ENCODE measurements at regions not wholly inside any gene's neighbourhood (a gene's known extent, or its start where the extent isn't known, plus 50 kb on each side); places are given as distances from the start of the nearest gene placed in this dataset.

GRCh38 chr1:55713516-55713915 is 498.4 kb upstream of the USP24 start:
- no peak for ATAC-seq
- intact Hi-C loops (cut with DNase I) = no loop called here
- no peaks in the 10 kb centered on the region for H3K9me3 ChIP-seq
- H3K36me3 ChIP-seq (replicated peaks in 1 of 2; ENCODE audit: insufficient read depth in 1 of 2, low read depth in 2 of 2) = no peaks in the 10 kb centered on the region
- no peak for DNase-seq
- TF ChIP-seq CTCF (IDR thresholded peaks at IDR 0.05) (no peak), POLR2A (IDR thresholded peaks at IDR 0.05) (no peak)
- no peak overlapping the region for H3K27ac ChIP-seq
- H3K4me3 ChIP-seq = no peak overlapping the region
- 78 to 85% methylated on average over 5 of the region's 5 CpGs for WGBS, 2 donors
- peaks cover 3% of the 10 kb centered on the region for H3K4me1 ChIP-seq
- no peaks in the 10 kb centered on the region for H3K27me3 ChIP-seq

GRCh38 chr1:55712148-55712547 is 497.0 kb upstream of the USP24 start:
- intact Hi-C loops (cut with DNase I) = no loop called here
- Histone ChIP-seq H3K27ac (no peak overlapping the region), H3K36me3 (replicated peaks in 1 of 2; ENCODE audit: insufficient read depth in 1 of 2, low read depth in 2 of 2) (no peaks in the 10 kb centered on the region), H3K4me1 (no peaks in the 10 kb centered on the region), H3K4me3 (no peak overlapping the region), H3K27me3 (no peaks in the 10 kb centered on the region), H3K9me3 (no peaks in the 10 kb centered on the region)
- no peak for TF ChIP-seq CTCF (IDR thresholded peaks at IDR 0.05)
- no peak for TF ChIP-seq POLR2A (IDR thresholded peaks at IDR 0.05)
- WGBS, 2 donors = 88% methylated on average over 6 of the region's 6 CpGs
- DNase-seq (no peak), ATAC-seq (no peak)

GRCh38 chr1:55708781-55709180 is 493.6 kb upstream of the USP24 start:
- Histone ChIP-seq H3K36me3 (replicated peaks in 1 of 2; ENCODE audit: insufficient read depth in 1 of 2, low read depth in 2 of 2) (no peaks in the 10 kb centered on the region), H3K27me3 (no peaks in the 10 kb centered on the region), H3K4me1 (no peaks in the 10 kb centered on the region), H3K27ac (no peak overlapping the region), H3K4me3 (no peak overlapping the region), H3K9me3 (no peaks in the 10 kb centered on the region)
- no peak for ATAC-seq
- intact Hi-C loops (cut with DNase I) = no loop called here
- TF ChIP-seq CTCF (IDR thresholded peaks at IDR 0.05) = no peak
- no peak for TF ChIP-seq POLR2A (IDR thresholded peaks at IDR 0.05)
- no peak for DNase-seq
- WGBS, 2 donors = 75 to 87% methylated on average over 3 of the region's 3 CpGs

- no peaks in the 10 kb centered on the region for H3K27me3 ChIP-seq
- H3K9me3 ChIP-seq = no peaks in the 10 kb centered on the region
- ATAC-seq (no peak), DNase-seq (no peak)
- no peaks in the 10 kb centered on the region for H3K36me3 ChIP-seq (replicated peaks in 1 of 2; ENCODE audit: insufficient read depth in 1 of 2, low read depth in 2 of 2)
- H3K27ac ChIP-seq = no peak overlapping the region
- intact Hi-C loops (cut with DNase I) = no loop called here
- TF ChIP-seq CTCF (IDR thresholded peaks at IDR 0.05) (no peak), POLR2A (IDR thresholded peaks at IDR 0.05) (no peak)
- H3K4me1 ChIP-seq = no peaks in the 10 kb centered on the region
- no peak overlapping the region for H3K4me3 ChIP-seq
- 82 to 86% methylated on average over 2 of the region's 2 CpGs for WGBS, 2 donors
Observed at GRCh38 chr1:55707846-55708245, 492.7 kb upstream of the USP24 start.

- DNase-seq = no peak
- Histone ChIP-seq H3K36me3 (replicated peaks in 1 of 2; ENCODE audit: insufficient read depth in 1 of 2, low read depth in 2 of 2) (no peaks in the 10 kb centered on the region), H3K27ac (no peak overlapping the region), H3K9me3 (no peaks in the 10 kb centered on the region), H3K4me1 (no peaks in the 10 kb centered on the region), H3K27me3 (no peaks in the 10 kb centered on the region), H3K4me3 (no peak overlapping the region)
- TF ChIP-seq POLR2A (IDR thresholded peaks at IDR 0.05) = no peak
- TF ChIP-seq CTCF (IDR thresholded peaks at IDR 0.05) = no peak
- ATAC-seq = no peak
- intact Hi-C loops (cut with DNase I) = no loop called here
Observed at GRCh38 chr1:55707196-55707595, 492.0 kb upstream of the USP24 start.
